Gastroesophageal sphincter (tissue), 3 donors: ENCODE measurements at regions not wholly inside any gene's neighbourhood (a gene's known extent, or its start where the extent isn't known, plus 50 kb on each side); places are given as distances from the start of the nearest gene placed in this dataset.

Experiments
- CTCF ChIP-seq, 4 experiments: fragments of 200-600 bp in 2 of 4; fragments of 450-650 bp in 2 of 4; sonication (generic) in 1 of 4; IDR thresholded peaks; one replicate each; pipeline ENCODE4 v1.5.1; 2017 to 2019; ENCODE audit warnings: antibody characterized with exemption in 4 of 4, mild to moderate bottlenecking in 2 of 4, moderate library complexity in 2 of 4
- POLR2A ChIP-seq, 2 donors: fragments of 450-650 bp; IDR thresholded peaks; one replicate each; pipeline ENCODE4 v1.6.1; 2017; ENCODE audit warnings: antibody characterized with exemption in 2 of 2, mild to moderate bottlenecking in 2 of 2, moderate library complexity in 1 of 2

- no peak for TF ChIP-seq POLR2A (IDR thresholded peaks at IDR 0.05)
- no peak for TF ChIP-seq CTCF (IDR thresholded peaks at IDR 0.05)
Observed at GRCh38 chr3:153555919-153556318, 393.9 kb downstream of the RAP2B start.
